Small intestine (tissue), 7 donors: ENCODE measurements at regions not wholly inside any gene's neighbourhood (a gene's known extent, or its start where the extent isn't known, plus 50 kb on each side); places are given as distances from the start of the nearest gene placed in this dataset.
A peak's percentile ranks its signal among the peaks of the same experiment; 100 is the strongest.

Source experiments
- DNase-seq, 2 donors: peaks; one replicate each; pipeline versions ENCODE4 v3.0.0 to v3.0.0-alpha.2; 2013
- FAIRE-seq: peaks from 2 replicates; lab custom pipeline; 2012; peaks lifted over from hg19 to GRCh38; lab: Jason Lieb, UNC
- H3K27ac ChIP-seq, 3 donors: one replicate each; pipeline ENCODE4 v1.5.1; 2013; ENCODE audit warnings: low read length in 2 of 3, mild to moderate bottlenecking in 2 of 3, control low read depth in 1 of 3, inconsistent platforms in 1 of 3, low read depth in 1 of 3, moderate library complexity in 1 of 3
- H3K27me3 ChIP-seq, 3 donors: one replicate each; pipeline ENCODE4 v1.6.1; 2013; ENCODE audit warnings: low read length in 3 of 3, inconsistent platforms in 1 of 3; ENCODE audit not compliant: control insufficient read depth in 3 of 3, insufficient read depth in 3 of 3
- H3K36me3 ChIP-seq, 3 donors: one replicate each; pipeline ENCODE4 v1.6.1; 2013; ENCODE audit warnings: low read length in 3 of 3, inconsistent platforms in 1 of 3, low read depth in 1 of 3, mild to moderate bottlenecking in 1 of 3, moderate library complexity in 1 of 3; ENCODE audit not compliant: control insufficient read depth in 3 of 3, insufficient read depth in 2 of 3
- H3K4me1 ChIP-seq, 3 donors: one replicate each; pipeline ENCODE4 v1.6.1; 2013; ENCODE audit warnings: low read length in 2 of 3, inconsistent platforms in 1 of 3, low read depth in 1 of 3, mild to moderate bottlenecking in 1 of 3, moderate library complexity in 1 of 3; ENCODE audit not compliant: control insufficient read depth in 3 of 3, insufficient read depth in 2 of 3
- H3K4me3 ChIP-seq, 3 donors: one replicate each; pipeline ENCODE4 v1.5.1; 2013; ENCODE audit warnings: low read length in 3 of 3, control low read depth in 1 of 3, inconsistent platforms in 1 of 3, low read depth in 1 of 3, mild to moderate bottlenecking in 1 of 3, moderate library complexity in 1 of 3
- H3K9me3 ChIP-seq, 2 donors: one replicate each; pipeline ENCODE4 v1.6.1; 2013; ENCODE audit warnings: low read depth in 1 of 2, low read length in 1 of 2; ENCODE audit not compliant: control insufficient read depth in 2 of 2, insufficient read depth in 1 of 2
- WGBS, 3 donors: extraction: QIAGEN DNeasy Blood & Tissue Kit; methylation state at CpG; one replicate each; pipeline ENCODE4 v1.1.7; 2013; 5-methylcytosine and 5-hydroxymethylcytosine counted together
- donor health status: healthy with polysubstance abuse.
- donor health status: control.
- donor health status: control.
- donor health status: Bipolar disorder and iron deficiency.
- donor health status: healthy.

- no peaks in the 10 kb centered on the region for H3K4me1 ChIP-seq
- 17 to 25% (median 20%) methylated on average over 7 of the region's 7 CpGs for WGBS, 3 donors
- FAIRE-seq, result peak; percentile 73
- H3K9me3 ChIP-seq, result no peaks in the 10 kb centered on the region
- no peaks in the 10 kb centered on the region for H3K36me3 ChIP-seq
- H3K4me3 ChIP-seq, result no peak overlapping the region
- H3K27ac ChIP-seq, result no peak overlapping the region
- DNase-seq, result peak; percentile 76 to 77
- H3K27me3 ChIP-seq, result peaks cover 0 to 9% (median 0%) of the 10 kb centered on the region in 3 donors
These were observed 88.3 kb downstream of the RPS29 start for GRCh38 chr14:49497725-49498348.

GRCh38 chr14:49497267-49497666, 88.9 kb downstream of the RPS29 start:
- no peak overlapping the region for H3K27ac ChIP-seq
- no peaks in the 10 kb centered on the region for H3K36me3 ChIP-seq
- DNase-seq (no peak), FAIRE-seq (no peak)
- H3K9me3 ChIP-seq, result no peaks in the 10 kb centered on the region
- H3K4me3 ChIP-seq, result no peak overlapping the region
- peaks cover 0 to 9% (median 0%) of the 10 kb centered on the region in 3 donors for H3K27me3 ChIP-seq
- 83 to 91% (median 86%) methylated on average over 7 of the region's 7 CpGs for WGBS, 3 donors
- H3K4me1 ChIP-seq, result no peaks in the 10 kb centered on the region

GRCh38 chr14:49494836-49495235, 91.3 kb downstream of the RPS29 start:
- H3K4me1 ChIP-seq, result no peaks in the 10 kb centered on the region
- 66 to 74% (median 70%) methylated on average over 4 of the region's 4 CpGs for whole genome bisulfite sequencing, 3 donors
- DNase-seq (no peak), FAIRE-seq (no peak)
- no peak overlapping the region for H3K27ac ChIP-seq
- H3K36me3 ChIP-seq, result no peaks in the 10 kb centered on the region
- H3K27me3 ChIP-seq, result peaks cover 0 to 10% (median 0%) of the 10 kb centered on the region in 3 donors
- no peak overlapping the region for H3K4me3 ChIP-seq
- no peaks in the 10 kb centered on the region for H3K9me3 ChIP-seq

- no peaks in the 10 kb centered on the region for H3K36me3 ChIP-seq
These were observed 92.6 kb downstream of the RPS29 start for GRCh38 chr14:49493557-49493956.

GRCh38 chr14:49492151-49492550, 94.0 kb downstream of the RPS29 start:
- no peak overlapping the region for H3K4me3 ChIP-seq
- H3K36me3 ChIP-seq, result no peaks in the 10 kb centered on the region
- H3K27me3 ChIP-seq, result peaks cover 0 to 12% (median 0%) of the 10 kb centered on the region in 3 donors
- no peak for DNase-seq
- H3K27ac ChIP-seq, result no peak overlapping the region
- WGBS, 3 donors, result 30 to 49% (median 43%) methylated on average over 3 of the region's 3 CpGs
- no peaks in the 10 kb centered on the region for H3K4me1 ChIP-seq
- FAIRE-seq, result no peak
- no peaks in the 10 kb centered on the region for H3K9me3 ChIP-seq

More at GRCh38 chr14:49493557-49493956, 92.6 kb downstream of the RPS29 start:
- H3K27ac ChIP-seq, result no peak overlapping the region
- DNase-seq (no peak), FAIRE-seq (no peak)
- no peaks in the 10 kb centered on the region for H3K4me1 ChIP-seq
- no peaks in the 10 kb centered on the region for H3K9me3 ChIP-seq
- no peak overlapping the region for H3K4me3 ChIP-seq
- 45 to 48% (median 47%) methylated on average over 3 of the region's 3 CpGs for WGBS, 3 donors
- peaks cover 0 to 12% (median 0%) of the 10 kb centered on the region in 3 donors for H3K27me3 ChIP-seq

- H3K27me3 ChIP-seq, result peaks cover 0 to 10% (median 0%) of the 10 kb centered on the region in 3 donors
- H3K9me3 ChIP-seq, result no peaks in the 10 kb centered on the region
- FAIRE-seq, result no peak
- H3K27ac ChIP-seq, result no peak overlapping the region
- H3K4me3 ChIP-seq, result no peak overlapping the region
- no peaks in the 10 kb centered on the region for H3K4me1 ChIP-seq
- no peaks in the 10 kb centered on the region for H3K36me3 ChIP-seq
- DNase-seq, result no peak
These were observed 96.8 kb downstream of the RPS29 start for GRCh38 chr14:49489341-49489740.

GRCh38 chr14:49487238-49487637, 98.9 kb downstream of the RPS29 start:
- Histone ChIP-seq H3K4me1 (no peaks in the 10 kb centered on the region), H3K9me3 (no peaks in the 10 kb centered on the region), H3K27me3 (peaks cover 0 to 6% (median 0%) of the 10 kb centered on the region in 3 donors), H3K27ac (no peak overlapping the region), H3K36me3 (no peaks in the 10 kb centered on the region), H3K4me3 (no peak overlapping the region)
- FAIRE-seq, result no peak
- DNase-seq, result no peak

- Histone ChIP-seq H3K4me1 (no peaks in the 10 kb centered on the region), H3K27me3 (peaks cover 0 to 3% (median 0%) of the 10 kb centered on the region in 3 donors), H3K4me3 (no peak overlapping the region), H3K36me3 (no peaks in the 10 kb centered on the region), H3K9me3 (peaks cover 0 to 5% of the 10 kb centered on the region in 2 donors), H3K27ac (no peak overlapping the region)
- DNase-seq, result peak in 1 of 2 donors; percentile 66
- WGBS, 3 donors, result 10 to 44% (median 30%) methylated on average over 3 of the region's 3 CpGs
- no peak for FAIRE-seq
These were observed 100.9 kb downstream of the RPS29 start for GRCh38 chr14:49485290-49485689.

- Histone ChIP-seq H3K27me3 (peaks cover 0 to 3% (median 0%) of the 10 kb centered on the region in 3 donors), H3K9me3 (peaks cover 0 to 5% of the 10 kb centered on the region in 2 donors), H3K4me3 (no peak overlapping the region), H3K27ac (no peak overlapping the region), H3K4me1 (peaks cover 0 to 4% (median 0%) of the 10 kb centered on the region in 3 donors), H3K36me3 (no peaks in the 10 kb centered on the region)
- DNase-seq, result no peak
- FAIRE-seq, result no peak
- WGBS, 3 donors, result 89 to 98% (median 95%) methylated on average over 2 of the region's 2 CpGs
These were observed 102.0 kb downstream of the RPS29 start for GRCh38 chr14:49484180-49484579.
